ENCODE measurements at regions not wholly inside any gene's neighbourhood (a gene's known extent, or its start where the extent isn't known, plus 50 kb on each side); places are given as distances from the start of the nearest gene placed in this dataset.
"Not testable (repeated sequence)": the region's sequence is repeated elsewhere in the genome, so short reads cannot be mapped to it uniquely, and the experiment has no call there.

GRCh38 chr11:69916251-69916649, 97.0 kb upstream of the FGF3 start:
- TF ChIP-seq ZFX (IDR thresholded peaks at IDR 0.05), result not testable (repeated sequence)
- TF ChIP-seq, protein P1, sequence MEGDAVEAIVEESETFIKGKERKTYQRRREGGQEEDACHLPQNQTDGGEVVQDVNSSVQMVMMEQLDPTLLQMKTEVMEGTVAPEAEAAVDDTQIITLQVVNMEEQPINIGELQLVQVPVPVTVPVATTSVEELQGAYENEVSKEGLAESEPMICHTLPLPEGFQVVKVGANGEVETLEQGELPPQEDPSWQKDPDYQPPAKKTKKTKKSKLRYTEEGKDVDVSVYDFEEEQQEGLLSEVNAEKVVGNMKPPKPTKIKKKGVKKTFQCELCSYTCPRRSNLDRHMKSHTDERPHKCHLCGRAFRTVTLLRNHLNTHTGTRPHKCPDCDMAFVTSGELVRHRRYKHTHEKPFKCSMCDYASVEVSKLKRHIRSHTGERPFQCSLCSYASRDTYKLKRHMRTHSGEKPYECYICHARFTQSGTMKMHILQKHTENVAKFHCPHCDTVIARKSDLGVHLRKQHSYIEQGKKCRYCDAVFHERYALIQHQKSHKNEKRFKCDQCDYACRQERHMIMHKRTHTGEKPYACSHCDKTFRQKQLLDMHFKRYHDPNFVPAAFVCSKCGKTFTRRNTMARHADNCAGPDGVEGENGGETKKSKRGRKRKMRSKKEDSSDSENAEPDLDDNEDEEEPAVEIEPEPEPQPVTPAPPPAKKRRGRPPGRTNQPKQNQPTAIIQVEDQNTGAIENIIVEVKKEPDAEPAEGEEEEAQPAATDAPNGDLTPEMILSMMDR (conservative IDR thresholded peaks at IDR 0.05), result not testable (repeated sequence)

Measured in C4-2B (cell line).